ENCODE measurements at regions not wholly inside any gene's neighbourhood (a gene's known extent, or its start where the extent isn't known, plus 50 kb on each side); places are given as distances from the start of the nearest gene placed in this dataset.

DNA sequence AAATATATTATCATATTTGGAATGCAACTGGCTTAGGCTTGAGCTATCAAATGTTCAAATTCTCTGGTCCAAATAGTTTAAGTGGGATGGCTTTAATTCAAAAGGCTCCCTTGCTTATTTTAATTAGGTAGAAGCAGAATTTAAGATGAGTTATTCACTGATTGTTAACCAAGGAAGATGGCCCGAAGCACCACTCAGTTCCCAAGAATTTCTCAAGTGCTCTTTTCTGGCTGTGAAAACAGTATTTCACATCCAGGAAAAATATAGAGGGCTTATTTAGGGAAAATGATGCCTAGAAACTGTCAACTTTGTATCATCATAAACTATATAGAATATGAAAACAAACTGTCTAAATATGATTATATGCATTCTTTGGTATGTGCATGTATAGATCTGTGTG is 246.5 kb upstream of the SFRP2 start:
- Histone ChIP-seq H4K20me1 (ENCODE audit: insufficient read depth) (no peaks in the 10 kb centered on the region), H3K4me2 (no peak overlapping the region), H2AFZ (ENCODE audit: low read depth) (no peak overlapping the region), H3K4me1 (ENCODE audit: low read depth, poor library complexity, severe bottlenecking) (no peaks in the 10 kb centered on the region), H3K36me3 (ENCODE audit: insufficient read depth) (no peaks in the 10 kb centered on the region), H3K9ac (no peak overlapping the region), H3K79me2 (ENCODE audit: insufficient read depth, low read depth) (no peaks in the 10 kb centered on the region), H3K27me3 (ENCODE audit: insufficient read depth, low read depth) (no peaks in the 10 kb centered on the region), H3K27ac (no peak overlapping the region), H3K4me3 (IDR thresholded peaks at IDR 0.05; ENCODE audit: insufficient read depth, low read depth, low read length) (no peak overlapping the region)
- TF ChIP-seq CTCF (conservative IDR thresholded peaks at IDR 0.05; ENCODE audit: low read depth, low read length) = no peak

GRCh38 chr4:154033921-154034320 is 245.0 kb upstream of the SFRP2 start:
- Histone ChIP-seq H3K4me2 (no peak overlapping the region), H3K79me2 (ENCODE audit: insufficient read depth, low read depth) (no peaks in the 10 kb centered on the region), H3K27me3 (ENCODE audit: insufficient read depth, low read depth) (no peaks in the 10 kb centered on the region), H3K27ac (no peak overlapping the region), H3K4me1 (ENCODE audit: low read depth, poor library complexity, severe bottlenecking) (no peaks in the 10 kb centered on the region), H3K9ac (no peak overlapping the region), H2AFZ (ENCODE audit: low read depth) (no peak overlapping the region), H3K4me3 (IDR thresholded peaks at IDR 0.05; ENCODE audit: insufficient read depth, low read depth, low read length) (no peak overlapping the region), H4K20me1 (ENCODE audit: insufficient read depth) (no peaks in the 10 kb centered on the region), H3K36me3 (ENCODE audit: insufficient read depth) (no peaks in the 10 kb centered on the region)
- TF ChIP-seq CTCF (conservative IDR thresholded peaks at IDR 0.05; ENCODE audit: low read depth, low read length) = no peak

DNA sequence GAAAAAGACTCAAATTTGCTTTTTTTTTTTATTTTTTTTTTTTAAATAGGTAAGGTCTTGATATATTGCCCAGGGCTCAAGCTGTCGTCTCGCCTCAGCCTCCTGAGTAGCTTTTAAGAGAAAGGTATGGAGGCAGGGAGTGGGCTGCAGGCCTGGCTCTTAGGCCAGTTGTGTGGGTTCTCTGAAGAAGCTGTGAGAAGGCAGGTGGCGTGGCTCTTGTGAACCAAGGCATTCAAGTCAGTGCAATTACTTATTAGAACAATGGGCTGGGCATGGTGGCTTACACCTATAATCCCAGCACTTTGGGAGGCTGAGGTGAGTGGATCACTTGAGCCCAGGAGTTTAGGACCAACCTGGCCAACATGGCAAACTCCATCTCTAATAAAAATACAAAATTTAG is 244.0 kb upstream of the SFRP2 start:
- H3K36me3 ChIP-seq (ENCODE audit: insufficient read depth) = no peaks in the 10 kb centered on the region
- no peak overlapping the region for H2AFZ ChIP-seq (ENCODE audit: low read depth)
- no peaks in the 10 kb centered on the region for H4K20me1 ChIP-seq (ENCODE audit: insufficient read depth)
- no peaks in the 10 kb centered on the region for H3K79me2 ChIP-seq (ENCODE audit: insufficient read depth, low read depth)
- H3K4me3 ChIP-seq (IDR thresholded peaks at IDR 0.05; ENCODE audit: insufficient read depth, low read depth, low read length) = no peak overlapping the region
- H3K4me1 ChIP-seq (ENCODE audit: low read depth, poor library complexity, severe bottlenecking) = no peaks in the 10 kb centered on the region
- no peaks in the 10 kb centered on the region for H3K27me3 ChIP-seq (ENCODE audit: insufficient read depth, low read depth)
- H3K9ac ChIP-seq = no peak overlapping the region
- no peak overlapping the region for H3K27ac ChIP-seq
- H3K4me2 ChIP-seq = no peak overlapping the region
- TF ChIP-seq CTCF (conservative IDR thresholded peaks at IDR 0.05; ENCODE audit: low read depth, low read length) = no peak

GRCh38 chr4:154030746-154031145 is 241.9 kb upstream of the SFRP2 start:
- Histone ChIP-seq H4K20me1 (ENCODE audit: insufficient read depth) (no peaks in the 10 kb centered on the region), H3K4me1 (ENCODE audit: low read depth, poor library complexity, severe bottlenecking) (no peaks in the 10 kb centered on the region), H3K9ac (no peak overlapping the region), H3K27me3 (ENCODE audit: insufficient read depth, low read depth) (no peaks in the 10 kb centered on the region), H2AFZ (ENCODE audit: low read depth) (no peak overlapping the region), H3K4me3 (IDR thresholded peaks at IDR 0.05; ENCODE audit: insufficient read depth, low read depth, low read length) (no peak overlapping the region), H3K79me2 (ENCODE audit: insufficient read depth, low read depth) (no peaks in the 10 kb centered on the region), H3K36me3 (ENCODE audit: insufficient read depth) (no peaks in the 10 kb centered on the region), H3K27ac (no peak overlapping the region), H3K4me2 (no peak overlapping the region)
- TF ChIP-seq CTCF (conservative IDR thresholded peaks at IDR 0.05; ENCODE audit: low read depth, low read length) = no peak

DNA sequence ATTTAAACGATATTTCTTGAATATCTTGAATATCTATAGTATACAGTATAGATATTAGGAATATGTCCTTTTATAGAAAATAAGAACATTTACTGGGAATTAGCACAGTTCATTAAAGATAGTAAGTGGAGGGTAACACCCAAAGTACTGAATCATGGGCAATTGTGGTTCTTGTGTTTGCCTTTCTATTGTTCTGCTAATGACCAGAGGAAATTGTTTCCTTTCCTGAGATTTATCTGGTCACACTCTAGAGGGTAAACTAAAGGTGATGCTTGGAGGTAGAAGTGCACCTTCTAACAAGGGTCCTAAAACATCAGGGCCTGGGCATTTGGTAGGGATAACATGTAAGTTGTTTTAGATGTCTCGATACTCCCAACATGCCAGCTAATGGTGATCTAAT is 241.3 kb upstream of the SFRP2 start:
- no peak overlapping the region for H3K27ac ChIP-seq
- no peak overlapping the region for H3K4me3 ChIP-seq (IDR thresholded peaks at IDR 0.05; ENCODE audit: insufficient read depth, low read depth, low read length)
- no peak overlapping the region for H3K9ac ChIP-seq
- no peak overlapping the region for H2AFZ ChIP-seq (ENCODE audit: low read depth)
- no peak for TF ChIP-seq CTCF (conservative IDR thresholded peaks at IDR 0.05; ENCODE audit: low read depth, low read length)
- no peaks in the 10 kb centered on the region for H3K36me3 ChIP-seq (ENCODE audit: insufficient read depth)
- H3K79me2 ChIP-seq (ENCODE audit: insufficient read depth, low read depth) = no peaks in the 10 kb centered on the region
- no peaks in the 10 kb centered on the region for H3K27me3 ChIP-seq (ENCODE audit: insufficient read depth, low read depth)
- H3K4me2 ChIP-seq = no peak overlapping the region
- H3K4me1 ChIP-seq (ENCODE audit: low read depth, poor library complexity, severe bottlenecking) = no peaks in the 10 kb centered on the region
- no peaks in the 10 kb centered on the region for H4K20me1 ChIP-seq (ENCODE audit: insufficient read depth)
